Peyer's patch (tissue), 4 donors: ENCODE measurements at regions not wholly inside any gene's neighbourhood (a gene's known extent, or its start where the extent isn't known, plus 50 kb on each side); places are given as distances from the start of the nearest gene placed in this dataset.

Experiments used
- CTCF ChIP-seq, 6 experiments: fragments of 450-650 bp in 4 of 6; fragments of 200-600 bp in 2 of 6; sonication (generic) in 1 of 6; IDR thresholded peaks; one replicate each; pipeline ENCODE4 v1.5.1; 2017 to 2019; ENCODE audit warnings: antibody characterized with exemption in 6 of 6, mild to moderate bottlenecking in 3 of 6, moderate library complexity in 1 of 6
- POLR2A ChIP-seq, 2 donors: fragments of 450-650 bp; IDR thresholded peaks; one replicate each; pipeline ENCODE4 v1.5.1; 2017; ENCODE audit warnings: antibody characterized with exemption in 2 of 2, mild to moderate bottlenecking in 2 of 2, moderate library complexity in 2 of 2

GRCh38 chr3:104982130-104982529 is 384.6 kb upstream of the ALCAM start:
- no peak for TF ChIP-seq CTCF (IDR thresholded peaks at IDR 0.05)
- no peak for TF ChIP-seq POLR2A (IDR thresholded peaks at IDR 0.05)
